HCT116 (cell line): ENCODE measurements at regions not wholly inside any gene's neighbourhood (a gene's known extent, or its start where the extent isn't known, plus 50 kb on each side); places are given as distances from the start of the nearest gene placed in this dataset.

Experiments used
- ATAC-seq: fragments of 200-7000 bp; cut with Tn5 transposase; 2 replicates; pipeline ENCODE4 v1.9.1; 2020; ENCODE audit warnings: mild to moderate bottlenecking, moderate library complexity
- BruUV-seq: library from RNA; stranded (reverse); fragments of 400-500 nt; replicated peaks from 2 replicates; lab custom pipeline; 2021; lab: Mats Ljungman, UMichigan
- CTCF ChIA-PET: fragments of 300-600 bp; sonication (Branson Sonifier 250); formaldehyde crosslinking; loops from one replicate; lab custom pipeline; 2021; ENCODE audit warnings: antibody characterized with exemption; lab: Charles Lee
- POLR2A ChIA-PET: fragments of 300-600, 350-600 bp; sonication (Branson Sonifier 250); formaldehyde crosslinking; loops from one replicate; lab custom pipeline; 2021; ENCODE audit warnings: antibody characterized with exemption; lab: Charles Lee
- RAD21 ChIA-PET, 2 experiments: fragments of 300-600 bp; sonication (Branson Sonifier 250); formaldehyde crosslinking; loops; one replicate each; lab custom pipeline; 2023; ENCODE audit warnings: low total read pairs in 2 of 2; ENCODE audit not compliant: uncharacterized antibody in 2 of 2, unreplicated experiment in 2 of 2, low non-redundant PET in 1 of 2; lab: Charles Lee
- DNase-seq: peaks from one replicate; pipeline ENCODE4 v3.0.0-alpha.2; 2010; ENCODE audit warnings: low read depth, low spot score
- H2AFZ ChIP-seq: fragments of 200-600 bp; shearing (Covaris generic), sonication (generic); 2 replicates; pipeline ENCODE4 v1.6.1; 2017; ENCODE audit warnings: low read depth, mixed run types, mixed read lengths, antibody characterized with exemption, low read length; ENCODE audit not compliant: poor library complexity, severe bottlenecking
- H3K27ac ChIP-seq: 2 replicates; pipeline ENCODE4 v1.5.1; 2012; ENCODE audit warnings: low read depth, low read length
- H3K27me3 ChIP-seq: fragments of 200-600 bp; sonication (generic); 2 replicates; pipeline ENCODE4 v1.6.1; 2016; ENCODE audit warnings: mixed run types, low read length, mixed read lengths; ENCODE audit not compliant: insufficient read depth
- H3K36me3 ChIP-seq, 2 experiments: fragments of 200-500 bp in 1 of 2; fragments of 200-600 bp in 1 of 2; sonication (Bioruptor generic) in 1 of 2; sonication (generic) in 1 of 2; 2 replicates each; pipeline versions ENCODE4 v1.5.1 to v1.6.1; 2014 to 2016; ENCODE audit warnings: low read length in 2 of 2, inconsistent platforms in 1 of 2, mixed read lengths in 1 of 2, mixed run types in 1 of 2; ENCODE audit not compliant: insufficient read depth in 2 of 2, control insufficient read depth in 1 of 2
- H3K4me1 ChIP-seq, 2 experiments: fragments of 200-600 bp in 1 of 2; sonication (generic) in 1 of 2; 2 replicates each; pipeline versions ENCODE4 v1.5.1 to v1.6.1; 2012 to 2017; ENCODE audit warnings: low read length in 2 of 2, inconsistent platforms in 1 of 2, mild to moderate bottlenecking in 1 of 2, mixed read lengths in 1 of 2, mixed run types in 1 of 2, moderate library complexity in 1 of 2; ENCODE audit not compliant: insufficient read depth in 2 of 2, control insufficient read depth in 1 of 2
- H3K4me2 ChIP-seq: fragments of 200-600 bp; sonication (generic); 2 replicates; pipeline ENCODE4 v1.6.1; 2017; ENCODE audit warnings: mixed run types, low read length, mixed read lengths
- H3K4me3 ChIP-seq, 2 experiments: fragments of 200-600 bp in 1 of 2; sonication (generic) in 1 of 2; replicated peaks in 1 of 2; 2 replicates each; pipeline ENCODE4 v1.5.1; 2011 to 2016; ENCODE audit warnings: low read length in 2 of 2, control low read depth in 1 of 2, low read depth in 1 of 2, mild to moderate bottlenecking in 1 of 2, mixed read lengths in 1 of 2, mixed run types in 1 of 2
- H3K79me2 ChIP-seq: fragments of 200-600 bp; sonication (generic); 2 replicates; pipeline ENCODE4 v1.6.1; 2017; ENCODE audit warnings: mild to moderate bottlenecking, mixed run types, low read length, moderate library complexity, mixed read lengths; ENCODE audit not compliant: insufficient read depth
- H3K9ac ChIP-seq: fragments of 200-600 bp; sonication (generic); 2 replicates; pipeline ENCODE4 v1.6.1; 2016; ENCODE audit warnings: low read length, mixed read lengths
- H3K9me2 ChIP-seq: fragments of 200-600 bp; sonication (generic), shearing (Covaris generic); 2 replicates; pipeline ENCODE4 v1.6.1; 2017; ENCODE audit warnings: mixed run types, mild to moderate bottlenecking, moderate library complexity; ENCODE audit not compliant: insufficient read depth
- H3K9me3 ChIP-seq, 2 experiments: fragments of 200-500 bp in 1 of 2; fragments of 200-600 bp in 1 of 2; sonication (Bioruptor generic) in 1 of 2; sonication (generic) in 1 of 2; 2 replicates each; pipeline ENCODE4 v1.6.1; 2014 to 2017; ENCODE audit warnings: low read length in 2 of 2, mixed read lengths in 2 of 2, inconsistent platforms in 1 of 2, low read depth in 1 of 2, mild to moderate bottlenecking in 1 of 2, mixed run types in 1 of 2, moderate library complexity in 1 of 2; ENCODE audit not compliant: control insufficient read depth in 1 of 2, insufficient read depth in 1 of 2
- H4K20me1 ChIP-seq: fragments of 200-600 bp; sonication (generic), shearing (Covaris generic); 2 replicates; pipeline ENCODE4 v1.6.1; 2017; ENCODE audit warnings: mixed run types, mild to moderate bottlenecking, moderate library complexity; ENCODE audit not compliant: insufficient read depth
- ATF3 ChIP-seq: IDR thresholded peaks from 2 replicates; pipeline ENCODE4 v1.6.1; 2012
- ELF1 ChIP-seq: IDR thresholded peaks from 2 replicates; pipeline ENCODE4 v1.6.1; 2012; ENCODE audit warnings: low read depth, borderline replicate concordance
- RAD21 ChIP-seq: IDR thresholded peaks from 2 replicates; pipeline ENCODE4 v1.6.1; 2012; ENCODE audit warnings: low read depth, mild to moderate bottlenecking
- SIN3A ChIP-seq: IDR thresholded peaks from 2 replicates; pipeline ENCODE4 v1.6.1; 2012; ENCODE audit warnings: low read depth
- TCF7L2 ChIP-seq: IDR thresholded peaks from 2 replicates; pipeline ENCODE4 v1.7.0; 2011; ENCODE audit warnings: borderline replicate concordance, inconsistent platforms; ENCODE audit not compliant: insufficient read depth, insufficient read length; ENCODE audit errors: extremely low read depth
- ZBTB33 ChIP-seq: IDR thresholded peaks from 2 replicates; pipeline ENCODE4 v1.6.1; 2011; ENCODE audit warnings: mild to moderate bottlenecking, low read length, moderate library complexity; ENCODE audit not compliant: insufficient replicate concordance; ENCODE audit errors: extremely low read depth
- intact Hi-C: fragments of 100-400 bp; cut with micrococcal nuclease; formaldehyde crosslinking; loops from 2 replicates; pipeline ENCODE4 v1.10.0; 2022
- TF ChIP-seq, protein P1 (sequence below), 3 experiments: fragments of 200-600 bp in 1 of 3; sonication (generic) in 1 of 3; IDR thresholded peaks in 2 of 3; conservative IDR thresholded peaks in 1 of 3; 2 replicates each; pipeline ENCODE4 v1.5.1; 2012 to 2017; ENCODE audit warnings: low read depth in 2 of 3, low read length in 2 of 3, antibody characterized with exemption in 1 of 3, borderline replicate concordance in 1 of 3, control low read depth in 1 of 3, mild to moderate bottlenecking in 1 of 3, mixed read lengths in 1 of 3, mixed run types in 1 of 3, moderate library complexity in 1 of 3; ENCODE audit not compliant: insufficient read depth in 1 of 3
- TF ChIP-seq, protein P2 (sequence below): IDR thresholded peaks from 2 replicates; pipeline ENCODE4 v1.6.1; 2012; ENCODE audit warnings: low read depth

DNA sequence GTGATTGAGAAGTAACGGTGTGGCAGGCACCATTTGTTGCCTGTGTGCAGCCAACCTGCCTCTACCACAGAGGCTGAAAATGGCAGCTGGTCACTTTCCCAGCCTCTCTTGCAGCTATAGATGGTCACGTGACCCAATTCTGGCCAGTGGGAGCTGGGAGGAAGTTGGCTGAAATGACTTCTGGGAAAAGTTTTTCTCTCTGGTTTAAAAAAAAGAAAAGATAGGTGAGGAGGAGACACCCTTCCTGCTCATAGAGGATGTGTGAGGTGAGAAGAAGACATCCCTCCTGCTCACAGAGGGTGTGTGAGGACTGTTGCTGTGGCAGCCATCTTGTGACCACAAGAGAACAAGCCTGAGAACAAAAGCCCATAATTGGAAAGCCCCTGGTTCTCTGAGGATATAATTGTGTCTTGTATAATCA, 122.8 kb downstream of the SYF2 start:
- Histone ChIP-seq H2AFZ (no peak overlapping the region), H3K27ac (no peak overlapping the region), H3K4me2 (no peak overlapping the region), H3K9me2 (no peaks in the 10 kb centered on the region), H4K20me1 (no peaks in the 10 kb centered on the region), H3K27me3 (no peaks in the 10 kb centered on the region), H3K79me2 (no peaks in the 10 kb centered on the region), H3K4me1 (peaks cover 0 to 5% of the 10 kb centered on the region in 2 experiments; a peak in 1 of 4 replicates), H3K36me3 (no peaks in the 10 kb centered on the region), H3K9ac (no peak overlapping the region), H3K4me3 (no peak overlapping the region), H3K9me3 (peaks cover 0 to 7% of the 10 kb centered on the region in 2 experiments; a peak in 1 of 4 replicates)
- ChIA-PET RAD21 (no interaction called here), CTCF (no interaction called here), POLR2A (no interaction called here)
- TF ChIP-seq, protein P1, sequence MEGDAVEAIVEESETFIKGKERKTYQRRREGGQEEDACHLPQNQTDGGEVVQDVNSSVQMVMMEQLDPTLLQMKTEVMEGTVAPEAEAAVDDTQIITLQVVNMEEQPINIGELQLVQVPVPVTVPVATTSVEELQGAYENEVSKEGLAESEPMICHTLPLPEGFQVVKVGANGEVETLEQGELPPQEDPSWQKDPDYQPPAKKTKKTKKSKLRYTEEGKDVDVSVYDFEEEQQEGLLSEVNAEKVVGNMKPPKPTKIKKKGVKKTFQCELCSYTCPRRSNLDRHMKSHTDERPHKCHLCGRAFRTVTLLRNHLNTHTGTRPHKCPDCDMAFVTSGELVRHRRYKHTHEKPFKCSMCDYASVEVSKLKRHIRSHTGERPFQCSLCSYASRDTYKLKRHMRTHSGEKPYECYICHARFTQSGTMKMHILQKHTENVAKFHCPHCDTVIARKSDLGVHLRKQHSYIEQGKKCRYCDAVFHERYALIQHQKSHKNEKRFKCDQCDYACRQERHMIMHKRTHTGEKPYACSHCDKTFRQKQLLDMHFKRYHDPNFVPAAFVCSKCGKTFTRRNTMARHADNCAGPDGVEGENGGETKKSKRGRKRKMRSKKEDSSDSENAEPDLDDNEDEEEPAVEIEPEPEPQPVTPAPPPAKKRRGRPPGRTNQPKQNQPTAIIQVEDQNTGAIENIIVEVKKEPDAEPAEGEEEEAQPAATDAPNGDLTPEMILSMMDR (IDR thresholded peaks at IDR 0.05 in 2 of 3, conservative IDR thresholded peaks at IDR 0.05 in 1 of 3; ENCODE audit: borderline replicate concordance in 1 of 3, insufficient read depth in 1 of 3, low read depth in 2 of 3, low read length in 2 of 3): no peak
- TF ChIP-seq TCF7L2 (no peak), SIN3A (no peak), ATF3 (no peak), ZBTB33 (no peak), ELF1 (no peak), RAD21 (no peak)
- TF ChIP-seq, protein P2, sequence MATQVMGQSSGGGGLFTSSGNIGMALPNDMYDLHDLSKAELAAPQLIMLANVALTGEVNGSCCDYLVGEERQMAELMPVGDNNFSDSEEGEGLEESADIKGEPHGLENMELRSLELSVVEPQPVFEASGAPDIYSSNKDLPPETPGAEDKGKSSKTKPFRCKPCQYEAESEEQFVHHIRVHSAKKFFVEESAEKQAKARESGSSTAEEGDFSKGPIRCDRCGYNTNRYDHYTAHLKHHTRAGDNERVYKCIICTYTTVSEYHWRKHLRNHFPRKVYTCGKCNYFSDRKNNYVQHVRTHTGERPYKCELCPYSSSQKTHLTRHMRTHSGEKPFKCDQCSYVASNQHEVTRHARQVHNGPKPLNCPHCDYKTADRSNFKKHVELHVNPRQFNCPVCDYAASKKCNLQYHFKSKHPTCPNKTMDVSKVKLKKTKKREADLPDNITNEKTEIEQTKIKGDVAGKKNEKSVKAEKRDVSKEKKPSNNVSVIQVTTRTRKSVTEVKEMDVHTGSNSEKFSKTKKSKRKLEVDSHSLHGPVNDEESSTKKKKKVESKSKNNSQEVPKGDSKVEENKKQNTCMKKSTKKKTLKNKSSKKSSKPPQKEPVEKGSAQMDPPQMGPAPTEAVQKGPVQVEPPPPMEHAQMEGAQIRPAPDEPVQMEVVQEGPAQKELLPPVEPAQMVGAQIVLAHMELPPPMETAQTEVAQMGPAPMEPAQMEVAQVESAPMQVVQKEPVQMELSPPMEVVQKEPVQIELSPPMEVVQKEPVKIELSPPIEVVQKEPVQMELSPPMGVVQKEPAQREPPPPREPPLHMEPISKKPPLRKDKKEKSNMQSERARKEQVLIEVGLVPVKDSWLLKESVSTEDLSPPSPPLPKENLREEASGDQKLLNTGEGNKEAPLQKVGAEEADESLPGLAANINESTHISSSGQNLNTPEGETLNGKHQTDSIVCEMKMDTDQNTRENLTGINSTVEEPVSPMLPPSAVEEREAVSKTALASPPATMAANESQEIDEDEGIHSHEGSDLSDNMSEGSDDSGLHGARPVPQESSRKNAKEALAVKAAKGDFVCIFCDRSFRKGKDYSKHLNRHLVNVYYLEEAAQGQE: no peak
- no TSS peak for BruUV-seq
- DNase-seq: no peak
- intact Hi-C loops: no loop called here
- no peak for ATAC-seq
